Activated T-helper 9 cell treated with anti-CD3 and anti-CD28 coated beads, Interleukin-2, amount 50 U/mL, for 16 hours (primary cell): ENCODE measurements at regions not wholly inside any gene's neighbourhood (a gene's known extent, or its start where the extent isn't known, plus 50 kb on each side); places are given as distances from the start of the nearest gene placed in this dataset.

Experiments
- DNase-seq: peaks from one replicate; pipeline ENCODE4 v3.0.0-alpha.2; 2020; ENCODE audit warnings: low read depth

DNA sequence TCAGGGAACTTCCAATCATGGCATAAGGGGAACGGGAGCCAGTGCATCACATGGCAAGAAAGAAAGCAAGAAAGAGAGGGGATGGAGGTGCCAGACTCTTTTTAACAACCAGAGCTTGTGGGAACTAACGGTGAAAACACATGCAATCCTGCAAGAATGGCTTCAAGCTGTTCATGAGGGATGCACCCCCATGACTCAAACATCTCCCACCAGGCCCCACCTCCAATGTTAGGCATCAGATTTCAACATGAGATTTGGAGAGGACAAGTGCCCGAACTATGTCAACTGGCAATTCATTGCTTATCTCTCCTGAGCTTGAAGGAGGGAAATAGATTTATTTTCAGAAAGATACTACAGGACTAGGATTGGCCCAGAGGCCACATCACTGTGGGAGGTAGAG lies 270.0 kb downstream of the SLC4A3 start:
- DNase-seq: no peak

DNA sequence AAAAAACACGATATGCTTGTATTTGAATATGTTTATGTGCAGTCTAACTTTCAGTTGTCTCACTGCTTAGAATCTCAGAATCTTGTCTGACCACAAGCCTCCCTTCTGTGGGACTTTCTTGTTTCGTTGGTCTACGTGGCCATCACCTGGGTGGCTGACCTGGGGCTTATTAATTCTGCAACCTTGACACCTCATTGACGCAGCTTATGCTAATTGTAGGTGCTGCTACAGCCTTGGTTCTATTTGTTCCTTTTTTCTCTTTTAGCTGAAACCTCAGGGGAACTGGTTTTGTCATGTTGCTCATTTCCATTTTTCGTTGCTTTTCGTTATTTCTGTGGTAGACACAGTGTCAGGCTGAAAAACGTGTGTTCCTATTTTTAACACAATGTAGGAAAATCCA lies 273.7 kb downstream of the SLC4A3 start:
- DNase-seq: no peak

DNA sequence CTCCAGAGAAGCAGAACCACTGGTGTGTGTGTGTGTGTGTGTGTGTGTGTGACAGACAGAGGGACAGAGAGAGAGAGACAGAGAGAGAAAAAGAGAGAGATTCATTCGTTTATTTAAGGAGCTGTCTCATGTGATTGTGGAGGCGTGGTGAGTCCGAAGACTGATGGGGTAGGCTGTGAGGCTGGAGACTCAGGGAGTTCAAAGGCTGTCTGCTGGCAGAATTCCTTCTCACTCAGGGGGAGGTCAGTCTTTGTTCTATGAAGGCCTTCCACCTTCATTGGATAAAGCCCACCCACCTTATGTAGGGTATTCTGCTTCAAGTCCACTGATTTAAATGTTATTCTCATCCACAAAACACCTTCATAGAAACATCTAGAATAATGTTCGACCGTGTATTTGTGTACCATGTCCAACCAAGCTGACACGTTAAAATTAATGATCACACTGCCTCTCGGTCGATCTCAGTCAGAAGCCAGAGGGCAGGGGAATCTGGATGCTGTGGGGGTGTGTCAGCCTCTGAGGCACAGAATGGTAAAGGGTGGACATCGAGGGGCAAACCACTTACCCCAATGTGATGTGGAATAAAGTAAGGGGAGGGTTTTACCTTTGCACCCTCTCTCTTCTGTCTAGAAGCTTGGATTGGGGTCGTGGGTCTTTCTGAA lies 275.6 kb downstream of the SLC4A3 start:
- DNase-seq: no peak

DNA sequence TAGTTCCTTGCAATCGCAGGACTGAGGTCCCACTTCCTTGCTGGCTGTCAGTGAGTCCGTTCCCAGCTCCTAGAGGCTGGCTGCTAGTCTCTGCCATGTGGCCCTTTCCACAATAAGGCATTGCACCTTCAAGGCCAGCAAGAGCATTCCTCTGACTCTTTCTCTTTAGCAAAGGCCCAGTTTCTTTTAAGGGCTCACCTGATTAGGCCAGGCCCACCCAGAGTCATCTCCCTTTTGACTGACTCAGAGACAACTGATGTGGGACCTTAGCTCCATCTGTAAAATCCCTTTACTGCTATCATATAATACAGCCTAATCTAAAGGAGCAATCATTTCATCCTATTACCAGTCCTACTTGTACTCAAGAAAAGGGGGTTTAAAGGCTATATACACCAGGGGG lies 278.2 kb downstream of the SLC4A3 start:
- DNase-seq: no peak

DNA sequence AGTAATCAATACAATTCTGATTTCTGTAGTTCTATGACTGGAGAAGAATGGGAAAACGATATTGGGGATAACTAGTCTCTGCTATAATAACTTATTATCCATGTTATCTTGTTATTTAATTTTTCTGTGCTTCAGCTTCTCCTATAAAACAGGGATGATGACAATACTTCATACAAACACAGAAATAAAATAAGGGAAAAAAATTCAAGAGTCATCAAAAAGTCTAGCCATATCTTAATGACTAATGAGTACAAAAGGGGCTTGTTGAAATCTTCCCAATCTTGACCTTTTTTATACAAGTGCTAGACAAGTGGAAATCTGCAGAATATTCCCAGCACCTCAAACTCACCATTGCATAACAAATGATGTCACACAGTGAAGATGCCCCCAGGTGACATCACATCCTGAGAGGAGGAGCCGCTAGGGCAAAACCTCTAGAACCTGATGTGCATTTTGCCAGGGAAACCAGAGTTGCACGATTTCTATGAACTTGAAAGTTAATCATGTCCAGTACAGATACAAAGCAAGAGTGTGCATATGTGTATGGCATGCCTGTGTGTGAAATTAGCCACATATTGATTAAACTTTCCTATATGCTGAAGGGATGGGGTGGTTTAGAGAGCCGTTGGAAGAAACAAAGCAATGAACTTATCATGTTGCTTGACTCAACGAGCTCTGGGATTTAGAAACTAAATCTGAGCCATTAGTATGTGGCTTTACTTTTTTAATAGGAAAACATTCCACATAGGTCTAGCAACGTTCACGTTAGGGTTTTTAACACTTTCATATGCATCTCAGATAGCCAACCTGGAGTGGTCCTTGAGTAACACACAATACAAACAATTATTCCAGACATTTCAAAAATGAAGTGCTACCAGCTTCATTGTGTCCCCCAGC lies 278.9 kb downstream of the SLC4A3 start:
- DNase-seq: no peak

DNA sequence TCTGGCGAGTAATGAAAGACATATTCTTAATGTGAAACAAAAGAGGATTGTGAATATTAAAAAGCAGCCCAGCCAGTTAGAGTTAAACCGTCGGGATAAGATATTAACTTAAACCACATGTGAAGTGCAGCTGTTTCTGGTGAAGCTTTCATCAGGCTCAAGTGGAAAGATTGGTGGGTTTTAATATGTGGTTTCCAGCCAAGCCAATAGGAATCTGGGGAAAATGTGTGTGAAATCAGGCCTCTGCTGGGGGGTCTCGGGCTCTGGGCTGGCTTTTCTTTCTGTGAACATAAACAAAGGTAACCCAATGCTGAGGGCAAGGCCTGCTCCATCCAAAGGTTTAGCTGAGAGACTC lies 279.6 kb downstream of the SLC4A3 start:
- no peak for DNase-seq

DNA sequence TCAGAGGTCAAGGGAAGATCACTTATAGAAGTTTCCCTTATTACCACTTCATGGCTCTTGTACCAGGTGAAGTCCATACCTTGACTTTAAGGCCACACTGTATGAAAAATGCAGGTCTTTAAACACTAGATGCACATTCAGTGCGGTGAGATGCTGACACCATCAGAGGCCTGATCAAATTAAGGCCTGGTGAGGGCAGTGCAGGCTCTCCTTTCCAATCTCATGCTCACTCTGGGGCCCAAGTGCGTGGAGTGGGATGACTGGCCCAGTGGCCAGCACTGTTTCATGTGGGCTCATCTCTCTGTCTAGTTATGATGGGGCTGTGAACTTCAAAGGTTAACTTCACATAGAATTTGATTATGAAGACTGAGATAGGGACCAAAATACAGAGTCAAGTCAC lies 281.1 kb downstream of the SLC4A3 start:
- DNase-seq: no peak

DNA sequence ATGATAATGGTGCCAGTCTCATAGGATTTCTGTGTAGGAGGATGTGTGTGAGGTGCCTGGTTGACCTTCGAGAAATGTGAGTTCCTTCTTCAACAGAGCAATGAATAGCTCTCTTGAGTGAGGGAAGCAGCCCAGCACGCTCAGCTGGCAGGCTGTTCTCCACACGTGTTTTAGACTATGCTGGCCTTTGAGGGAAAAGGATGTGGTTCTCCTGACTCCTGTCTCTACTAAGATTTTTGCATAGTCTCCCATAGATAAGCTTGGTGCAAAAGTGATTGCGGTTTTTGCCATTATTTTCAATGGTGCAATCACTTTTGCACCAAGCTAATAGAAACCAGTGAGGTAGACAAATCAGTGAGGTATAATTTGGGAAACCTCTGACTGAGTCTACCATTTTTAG lies 284.1 kb downstream of the SLC4A3 start:
- no peak for DNase-seq

DNA sequence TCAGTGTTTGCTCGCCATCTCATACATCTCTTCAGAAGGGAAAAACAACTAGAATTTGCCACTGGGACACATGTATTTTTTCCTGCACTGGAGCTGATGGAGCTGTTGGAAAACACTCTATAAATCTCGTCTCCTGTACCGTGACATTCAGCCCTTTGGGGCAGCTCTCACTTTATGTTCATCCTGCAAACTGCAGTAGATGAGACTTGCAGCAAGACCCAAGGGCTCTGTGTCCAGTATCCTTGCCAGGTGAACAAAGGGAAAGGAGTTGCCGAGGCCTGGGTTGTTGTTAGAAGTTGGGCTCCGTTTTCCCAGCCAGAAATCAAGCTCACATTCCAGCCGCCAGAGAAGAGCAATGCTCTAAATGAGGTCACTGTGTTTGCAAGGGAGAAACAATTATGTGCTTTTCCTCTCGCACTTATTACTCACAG lies 285.1 kb downstream of the SLC4A3 start:
- no peak for DNase-seq

DNA sequence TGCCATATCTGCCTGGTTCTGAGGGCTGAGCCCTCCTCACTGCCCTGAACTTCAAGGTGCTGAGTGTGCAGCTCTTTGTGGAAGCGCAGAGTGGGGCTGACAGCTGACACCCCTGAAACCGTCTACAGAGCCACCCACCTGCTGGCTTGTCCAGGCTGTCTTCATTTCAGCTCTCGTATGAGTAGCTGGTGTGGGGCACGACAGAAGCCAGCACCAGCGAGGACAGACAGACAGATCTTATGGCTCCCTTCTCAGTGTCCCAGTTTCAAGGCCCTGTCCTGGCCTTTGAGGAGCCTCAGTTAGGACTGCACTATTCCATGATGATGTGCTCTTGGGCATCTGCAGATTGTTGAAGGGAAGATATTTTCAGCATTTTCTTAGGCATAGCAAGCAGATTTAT lies 287.1 kb downstream of the SLC4A3 start:
- no peak for DNase-seq

DNA sequence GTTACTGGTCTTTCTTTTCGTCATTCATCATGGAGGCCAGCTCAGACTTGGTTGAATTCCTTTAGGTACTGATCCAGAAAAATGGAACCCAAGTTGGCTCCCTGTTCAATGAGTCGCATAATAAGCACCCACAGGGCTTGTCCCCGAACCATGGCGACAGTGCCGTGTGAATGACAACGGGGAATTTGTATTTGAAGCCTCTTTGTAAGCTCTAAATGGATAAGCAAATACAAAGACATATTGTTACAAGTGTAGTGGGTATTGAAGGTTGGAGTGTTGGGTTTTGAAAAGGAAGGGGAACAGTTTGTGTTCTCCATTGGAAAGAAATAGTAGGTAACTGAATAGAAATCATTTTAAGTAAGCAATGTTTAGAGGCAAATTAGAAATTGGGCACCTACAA lies 288.9 kb downstream of the SLC4A3 start:
- no peak for DNase-seq

DNA sequence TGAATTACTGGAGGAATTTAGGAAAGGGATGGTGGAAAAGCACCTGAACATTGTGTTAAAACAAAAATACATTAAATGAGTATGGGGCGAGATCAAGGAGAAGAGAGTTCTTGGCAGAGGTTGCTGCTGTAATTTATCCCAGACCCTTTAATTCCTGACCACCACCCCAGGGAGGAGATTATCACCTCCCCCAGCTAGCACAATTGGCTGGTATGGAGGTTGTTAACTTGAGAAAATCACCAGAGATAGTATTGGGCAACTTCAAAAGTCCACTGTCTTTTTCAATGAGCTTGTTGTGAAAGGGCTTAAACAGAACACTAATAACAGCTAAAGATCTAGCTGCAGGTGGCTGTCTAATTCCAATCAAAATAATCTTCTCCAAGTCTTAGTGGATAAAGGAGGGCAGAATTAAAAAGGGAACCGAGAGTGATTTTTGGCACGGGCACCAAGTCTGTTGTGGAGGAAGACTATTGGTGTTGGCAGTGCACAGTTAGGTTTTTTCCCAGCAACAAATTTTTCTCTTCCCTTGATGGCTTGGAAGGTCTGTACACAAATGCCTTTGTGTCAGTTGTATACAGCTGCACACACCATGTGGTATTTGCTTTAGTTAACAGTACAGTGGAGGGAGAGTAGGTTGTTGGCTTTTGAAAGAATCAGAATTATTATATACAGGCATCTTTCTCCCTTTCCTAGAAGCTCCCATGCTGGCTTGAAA lies 289.5 kb downstream of the SLC4A3 start:
- no peak for DNase-seq

DNA sequence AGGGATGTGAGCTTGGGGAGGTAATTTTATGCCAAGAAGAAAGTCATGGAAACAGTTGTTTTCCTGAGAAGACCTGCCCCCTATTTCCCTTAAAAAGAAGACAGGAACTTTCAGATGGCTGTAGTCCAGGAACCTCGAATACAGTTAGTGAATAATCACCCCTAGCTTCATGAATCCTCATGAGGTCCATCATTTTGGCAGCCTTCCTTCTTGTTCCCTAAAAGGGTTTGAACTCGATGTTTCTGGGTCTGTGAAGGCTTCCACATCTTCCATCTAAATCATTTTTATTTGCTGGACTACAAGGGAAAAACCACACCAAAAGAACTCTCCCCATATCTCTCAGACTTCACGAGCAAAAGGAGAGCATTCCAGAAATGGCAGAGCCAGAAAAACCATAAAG lies 290.8 kb downstream of the SLC4A3 start:
- DNase-seq: no peak

DNA sequence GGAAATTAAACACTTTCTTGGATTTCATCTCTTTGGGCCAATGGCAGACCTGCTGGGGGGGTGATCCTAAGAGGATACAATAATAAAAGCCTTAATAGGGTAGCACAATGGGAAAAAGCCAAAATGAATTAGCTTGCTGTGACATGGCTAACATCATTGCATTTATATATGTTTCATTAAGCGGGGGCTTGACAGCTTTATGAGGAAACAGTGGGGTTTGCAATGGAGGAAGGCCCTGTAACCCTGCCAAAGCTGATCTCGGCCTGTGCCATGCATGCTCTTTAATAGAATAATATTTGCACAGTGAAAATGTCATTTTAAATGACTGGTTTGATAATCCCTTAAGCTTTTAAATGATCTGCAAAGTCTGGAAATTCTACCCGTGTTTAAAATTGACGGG lies 291.5 kb downstream of the SLC4A3 start:
- DNase-seq: no peak

DNA sequence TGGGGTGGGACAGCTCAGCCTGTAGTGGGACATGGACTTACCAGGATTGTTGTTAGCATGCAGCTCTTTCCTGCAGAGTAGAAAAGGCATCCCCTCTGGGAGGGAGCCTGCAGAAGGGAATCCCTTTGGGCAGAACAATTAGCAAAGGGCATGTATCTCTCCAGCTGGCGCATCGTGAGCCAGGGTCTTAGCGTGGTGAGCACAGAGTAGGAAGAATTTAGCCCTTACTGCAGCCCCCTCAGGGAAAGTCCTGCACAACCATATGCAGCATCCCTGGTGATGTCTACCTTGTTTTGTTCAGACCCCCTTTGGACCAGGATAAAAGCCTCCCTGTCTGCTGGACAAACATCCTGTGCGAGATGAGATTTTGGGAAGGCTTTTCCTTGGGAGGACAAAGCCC lies 292.1 kb downstream of the SLC4A3 start:
- DNase-seq: no peak

DNA sequence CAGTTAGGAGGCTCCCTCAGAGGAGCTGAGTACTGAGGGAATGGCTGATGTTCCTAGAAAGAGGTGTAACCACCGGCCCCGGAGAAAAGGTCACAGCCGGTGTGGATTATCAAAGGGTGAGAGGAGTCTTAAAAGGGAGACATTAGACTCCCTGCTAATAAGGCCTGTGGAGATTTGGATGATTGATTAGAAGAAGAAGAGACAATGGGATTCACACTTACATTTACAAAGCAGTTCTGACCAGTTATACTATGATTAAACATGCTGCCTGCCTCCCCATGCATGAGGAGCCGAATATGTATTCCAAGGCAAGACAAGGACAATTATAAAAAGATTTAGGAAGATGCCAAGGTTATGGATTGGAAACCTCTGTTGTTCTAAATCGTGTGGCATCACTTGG lies 302.4 kb downstream of the SLC4A3 start:
- DNase-seq: no peak

DNA sequence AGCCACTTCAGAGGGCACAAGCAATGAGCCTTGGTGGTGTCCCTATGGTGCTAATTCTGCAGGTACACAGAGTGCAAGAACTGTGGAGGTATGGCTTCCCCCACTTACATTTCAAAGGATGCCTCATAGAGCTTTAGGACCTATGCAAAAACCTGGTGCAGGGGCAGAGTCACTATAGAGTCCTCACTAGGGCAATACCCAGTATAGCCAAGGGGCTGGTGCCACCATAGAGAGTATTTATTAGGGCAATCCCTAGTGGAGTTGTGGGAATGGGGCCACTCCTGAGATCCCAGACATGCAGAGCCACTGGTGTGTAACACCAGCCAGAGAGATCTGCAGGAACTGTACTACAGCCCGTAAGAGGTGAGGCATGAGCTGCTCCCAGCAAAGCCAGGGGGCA lies 312.2 kb downstream of the SLC4A3 start:
- no peak for DNase-seq

DNA sequence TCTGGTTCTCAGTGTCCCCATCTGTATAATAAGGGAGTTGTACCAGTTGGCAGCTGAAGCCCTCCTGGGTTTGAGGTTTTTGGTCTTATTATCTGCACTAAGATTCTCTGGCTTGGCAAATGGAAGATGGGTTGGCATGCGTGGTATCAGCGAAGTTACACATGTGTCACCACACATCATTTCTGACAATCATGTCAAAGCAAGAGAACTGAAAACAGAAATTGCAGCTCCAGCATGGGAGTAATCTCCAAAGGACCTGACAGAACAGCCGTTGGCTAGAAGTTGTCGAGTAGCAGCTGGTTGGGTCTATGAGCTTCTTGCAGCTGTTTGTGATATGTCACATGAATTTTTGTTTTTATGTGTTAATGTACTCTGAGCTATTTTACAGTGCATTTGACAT lies 317.4 kb downstream of the SLC4A3 start:
- no peak for DNase-seq

DNA sequence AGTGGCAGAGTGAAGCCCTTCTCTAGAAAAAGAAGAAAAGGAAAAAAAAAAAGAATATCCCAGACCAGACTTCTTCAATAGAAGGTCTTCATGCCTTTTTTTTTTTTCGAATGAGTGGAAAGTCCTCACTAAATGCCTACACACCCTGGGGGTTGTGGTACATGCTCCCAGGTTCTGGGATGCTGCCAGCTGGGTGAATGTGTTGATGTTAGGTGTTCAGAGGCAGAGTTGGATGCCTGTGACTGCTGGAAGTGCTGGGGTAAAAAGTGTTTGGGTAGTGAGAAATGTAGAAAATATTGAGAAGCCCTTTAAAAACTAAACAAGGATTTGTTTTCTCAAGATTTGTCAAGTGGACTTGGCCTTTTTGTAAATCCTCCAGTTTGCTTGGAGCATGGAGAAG lies 318.6 kb downstream of the SLC4A3 start:
- no peak for DNase-seq

DNA sequence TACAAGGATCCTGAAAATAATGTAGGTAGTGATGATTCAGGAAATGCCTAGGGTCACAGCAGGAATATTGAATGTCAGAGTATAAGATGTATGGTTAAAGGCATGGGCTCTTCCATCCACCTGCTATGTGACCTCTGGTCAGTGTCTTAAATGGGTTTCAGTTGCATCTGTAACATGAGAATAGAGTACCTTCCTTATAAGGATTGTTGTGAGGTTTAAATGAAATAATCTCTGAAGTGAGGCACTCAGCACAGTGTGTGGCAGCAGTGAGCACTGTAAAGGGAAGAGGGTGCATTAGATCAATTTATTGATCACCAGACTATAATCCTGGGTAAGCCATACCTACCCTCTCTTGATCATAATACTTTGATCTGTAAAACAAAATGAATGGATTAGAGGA lies 319.1 kb downstream of the SLC4A3 start:
- DNase-seq: no peak

DNA sequence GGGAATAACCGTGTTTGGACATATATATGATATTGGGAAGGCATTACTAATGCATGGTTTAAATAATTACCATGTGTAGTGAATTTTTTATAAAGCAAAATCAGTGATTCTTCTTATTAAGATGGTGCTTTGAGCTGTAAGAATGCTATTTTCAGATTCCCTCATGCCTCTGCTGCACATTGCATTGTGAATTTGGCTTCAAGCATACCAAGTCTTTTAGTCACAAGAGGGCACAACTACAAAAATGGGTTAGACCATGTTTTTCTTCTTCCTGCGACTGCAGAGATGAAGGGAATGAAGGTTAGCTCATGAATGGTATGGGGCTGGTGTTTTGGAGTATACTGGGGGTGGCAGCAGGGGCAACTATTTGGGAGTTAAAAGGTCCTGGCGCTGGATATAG lies 320.1 kb downstream of the SLC4A3 start:
- DNase-seq: no peak

DNA sequence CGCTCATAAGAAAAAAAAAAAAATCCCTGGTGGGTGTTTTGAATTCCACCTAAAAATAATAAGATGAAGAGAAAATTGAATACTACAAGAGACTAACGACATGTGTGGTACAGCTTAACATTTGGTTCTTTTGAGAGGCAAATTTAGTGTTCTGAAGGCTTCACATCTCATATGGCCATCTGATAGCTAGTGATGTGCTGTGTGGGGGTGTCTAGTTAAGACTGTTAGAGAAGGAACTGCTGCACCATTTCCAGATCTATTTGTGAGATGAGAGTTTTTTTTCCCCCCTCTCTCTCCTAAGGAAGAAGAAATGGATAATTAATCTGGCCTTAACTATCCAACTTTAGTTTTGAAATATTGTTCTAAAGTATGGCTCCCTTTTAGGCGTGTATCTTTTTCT lies 321.6 kb downstream of the SLC4A3 start:
- DNase-seq: no peak

DNA sequence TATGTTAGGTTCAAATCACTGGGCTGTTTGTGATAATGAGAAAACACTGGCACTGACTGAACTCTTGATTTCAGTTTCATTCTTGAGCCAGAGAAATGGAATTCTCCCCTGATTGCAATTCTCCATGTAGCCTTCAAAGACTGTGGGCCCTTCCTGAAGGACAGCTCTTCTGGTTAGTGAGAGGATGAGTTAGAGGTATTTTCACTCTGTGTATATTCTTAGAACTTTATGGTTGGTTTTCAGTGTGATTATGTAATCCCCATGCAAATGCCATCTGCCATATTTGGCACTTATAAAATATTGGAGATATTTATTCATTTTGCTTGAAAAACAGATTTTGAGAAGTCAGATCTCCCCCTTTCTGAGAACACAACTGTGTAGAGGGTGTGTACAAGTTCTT lies 323.7 kb downstream of the SLC4A3 start:
- no peak for DNase-seq
